GM19468 (cell line): ENCODE measurements at regions not wholly inside any gene's neighbourhood (a gene's known extent, or its start where the extent isn't known, plus 50 kb on each side); places are given as distances from the start of the nearest gene placed in this dataset.
"Not testable (repeated sequence)": the region's sequence is repeated elsewhere in the genome, so short reads cannot be mapped to it uniquely, and the experiment has no call there.

Experiments
- ATAC-seq: cut with Tn5 transposase; IDR thresholded peaks from one replicate; pipeline ENCODE4 v1.9.1; 2021; ENCODE audit warnings: mild to moderate bottlenecking, moderate library complexity, moderate number of reproducible peaks; ENCODE audit not compliant: unreplicated experiment; ENCODE audit errors: extremely low read depth

GRCh38 chr7:81887098-81888090, 117.5 kb upstream of the HGF start:
- no peak for ATAC-seq

- ATAC-seq: no peak
Observed at GRCh38 chr7:81886211-81886764, 116.4 kb upstream of the HGF start.

- no peak for ATAC-seq
Observed at GRCh38 chr7:81884817-81885216, 115.0 kb upstream of the HGF start.

GRCh38 chr7:81883801-81884393, 114.0 kb upstream of the HGF start:
- ATAC-seq: no peak

- ATAC-seq: no peak
Observed at GRCh38 chr7:81882086-81882485, 112.2 kb upstream of the HGF start.

GRCh38 chr7:81877890-81878289, 108.0 kb upstream of the HGF start:
- no peak for ATAC-seq

- no peak for ATAC-seq
Observed at GRCh38 chr7:81873559-81873958, 103.7 kb upstream of the HGF start.

GRCh38 chr7:81871606-81872265, 101.9 kb upstream of the HGF start:
- no peak for ATAC-seq

GRCh38 chr7:81870608-81871007, 100.8 kb upstream of the HGF start:
- no peak for ATAC-seq

GRCh38 chr7:81869670-81870069, 99.8 kb upstream of the HGF start:
- ATAC-seq: no peak

GRCh38 chr7:81865754-81866153, 95.9 kb upstream of the HGF start:
- ATAC-seq: no peak

GRCh38 chr7:81859433-81859832, 89.6 kb upstream of the HGF start:
- no peak for ATAC-seq

- not testable (repeated sequence) for ATAC-seq
Observed at GRCh38 chr7:81858820-81859219, 89.0 kb upstream of the HGF start.

GRCh38 chr7:81857385-81857784, 87.5 kb upstream of the HGF start:
- ATAC-seq: no peak

GRCh38 chr7:81854518-81854917, 84.7 kb upstream of the HGF start:
- no peak for ATAC-seq

- no peak for ATAC-seq
Observed at GRCh38 chr7:81852701-81853100, 82.9 kb upstream of the HGF start.

- no peak for ATAC-seq
Observed at GRCh38 chr7:81851413-81851812, 81.6 kb upstream of the HGF start.

GRCh38 chr7:81846398-81846797, 76.6 kb upstream of the HGF start:
- no peak for ATAC-seq

- ATAC-seq: peak; percentile 66
Observed at GRCh38 chr7:81845744-81846241, 75.9 kb upstream of the HGF start.

GRCh38 chr7:81843657-81844056, 73.8 kb upstream of the HGF start:
- not testable (repeated sequence) for ATAC-seq

- ATAC-seq: no peak
Observed at GRCh38 chr7:81842361-81842760, 72.5 kb upstream of the HGF start.
